ENCODE measurements at regions not wholly inside any gene's neighbourhood (a gene's known extent, or its start where the extent isn't known, plus 50 kb on each side); places are given as distances from the start of the nearest gene placed in this dataset.

DNA sequence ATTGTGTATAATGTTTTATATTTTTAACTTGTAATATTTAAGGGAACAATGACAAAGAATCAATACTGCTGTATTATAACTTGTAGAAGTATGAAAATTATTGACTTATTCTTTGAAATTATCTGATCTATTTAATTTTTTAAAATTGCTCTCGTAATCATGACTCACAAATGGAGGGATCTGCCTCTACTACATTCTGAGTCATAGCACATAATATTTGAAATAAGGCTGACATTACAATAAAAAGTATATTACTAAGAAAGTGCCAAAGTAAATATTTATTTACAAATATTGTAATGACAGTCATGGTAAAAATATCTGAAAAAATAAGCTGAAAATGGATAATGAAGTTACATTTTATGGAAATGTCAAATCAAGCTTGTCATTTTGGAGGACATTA lies 1144.6 kb upstream of the CDH2 start:
- TF ChIP-seq, protein P1, sequence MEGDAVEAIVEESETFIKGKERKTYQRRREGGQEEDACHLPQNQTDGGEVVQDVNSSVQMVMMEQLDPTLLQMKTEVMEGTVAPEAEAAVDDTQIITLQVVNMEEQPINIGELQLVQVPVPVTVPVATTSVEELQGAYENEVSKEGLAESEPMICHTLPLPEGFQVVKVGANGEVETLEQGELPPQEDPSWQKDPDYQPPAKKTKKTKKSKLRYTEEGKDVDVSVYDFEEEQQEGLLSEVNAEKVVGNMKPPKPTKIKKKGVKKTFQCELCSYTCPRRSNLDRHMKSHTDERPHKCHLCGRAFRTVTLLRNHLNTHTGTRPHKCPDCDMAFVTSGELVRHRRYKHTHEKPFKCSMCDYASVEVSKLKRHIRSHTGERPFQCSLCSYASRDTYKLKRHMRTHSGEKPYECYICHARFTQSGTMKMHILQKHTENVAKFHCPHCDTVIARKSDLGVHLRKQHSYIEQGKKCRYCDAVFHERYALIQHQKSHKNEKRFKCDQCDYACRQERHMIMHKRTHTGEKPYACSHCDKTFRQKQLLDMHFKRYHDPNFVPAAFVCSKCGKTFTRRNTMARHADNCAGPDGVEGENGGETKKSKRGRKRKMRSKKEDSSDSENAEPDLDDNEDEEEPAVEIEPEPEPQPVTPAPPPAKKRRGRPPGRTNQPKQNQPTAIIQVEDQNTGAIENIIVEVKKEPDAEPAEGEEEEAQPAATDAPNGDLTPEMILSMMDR (optimal IDR thresholded peaks at IDR 0.05 in 1 of 3, IDR thresholded peaks at IDR 0.05 in 1 of 3, conservative IDR thresholded peaks at IDR 0.05 in 1 of 3; ENCODE audit: extremely low read depth in 1 of 3, insufficient read depth in 2 of 3, low read length in 3 of 3): no peak
- TF ChIP-seq EZH2 (IDR thresholded peaks at IDR 0.05; ENCODE audit: low read length): no peak

Data from keratinocyte (primary cell).